ENCODE measurements at regions not wholly inside any gene's neighbourhood (a gene's known extent, or its start where the extent isn't known, plus 50 kb on each side); places are given as distances from the start of the nearest gene placed in this dataset.
"Not testable (repeated sequence)": the region's sequence is repeated elsewhere in the genome, so short reads cannot be mapped to it uniquely, and the experiment has no call there.

GRCh38 chr6:783966-784735 lies 91.2 kb upstream of the EXOC2 start:
- DNase-seq (ENCODE audit: low read depth in 2 of 2, low spot score in 1 of 2): no peak

- no peak for DNase-seq (ENCODE audit: low read depth in 2 of 2, low spot score in 1 of 2)
Observed at GRCh38 chr6:782141-782540, 89.2 kb upstream of the EXOC2 start.

GRCh38 chr6:781350-781961 lies 88.5 kb upstream of the EXOC2 start:
- DNase-seq (ENCODE audit: low read depth in 2 of 2, low spot score in 1 of 2): no peak

- DNase-seq (ENCODE audit: low read depth in 2 of 2, low spot score in 1 of 2): no peak
Observed at GRCh38 chr6:780706-781105, 87.8 kb upstream of the EXOC2 start.

GRCh38 chr6:776951-777350 lies 84.0 kb upstream of the EXOC2 start:
- no peak for DNase-seq (ENCODE audit: low read depth in 2 of 2, low spot score in 1 of 2)

- no peak for DNase-seq (ENCODE audit: low read depth in 2 of 2, low spot score in 1 of 2)
Observed at GRCh38 chr6:776528-776931, 83.6 kb upstream of the EXOC2 start.

GRCh38 chr6:775863-776262 lies 82.9 kb upstream of the EXOC2 start:
- DNase-seq (ENCODE audit: low read depth in 2 of 2, low spot score in 1 of 2): no peak

- not testable (repeated sequence) for DNase-seq (ENCODE audit: low read depth in 2 of 2, low spot score in 1 of 2)
Observed at GRCh38 chr6:771683-772082, 78.7 kb upstream of the EXOC2 start.

- no peak for DNase-seq (ENCODE audit: low read depth in 2 of 2, low spot score in 1 of 2)
Observed at GRCh38 chr6:767755-768512, 75.0 kb upstream of the EXOC2 start.

- DNase-seq (ENCODE audit: low read depth in 2 of 2, low spot score in 1 of 2): no peak
Observed at GRCh38 chr6:766625-767024, 73.7 kb upstream of the EXOC2 start.

- DNase-seq (ENCODE audit: low read depth in 2 of 2, low spot score in 1 of 2): no peak
Observed at GRCh38 chr6:761997-762396, 69.1 kb upstream of the EXOC2 start.

- DNase-seq (ENCODE audit: low read depth in 2 of 2, low spot score in 1 of 2): no peak
Observed at GRCh38 chr6:760982-761955, 68.3 kb upstream of the EXOC2 start.

- no peak for DNase-seq (ENCODE audit: low read depth in 2 of 2, low spot score in 1 of 2)
Observed at GRCh38 chr6:759729-760128, 66.8 kb upstream of the EXOC2 start.

- no peak for DNase-seq (ENCODE audit: low read depth in 2 of 2, low spot score in 1 of 2)
Observed at GRCh38 chr6:756224-756623, 63.3 kb upstream of the EXOC2 start.

- no peak for DNase-seq (ENCODE audit: low read depth in 2 of 2, low spot score in 1 of 2)
Observed at GRCh38 chr6:754202-754601, 61.3 kb upstream of the EXOC2 start.

GRCh38 chr6:753486-753885 lies 60.5 kb upstream of the EXOC2 start:
- DNase-seq (ENCODE audit: low read depth in 2 of 2, low spot score in 1 of 2): no peak

GRCh38 chr6:752438-752837 lies 59.5 kb upstream of the EXOC2 start:
- DNase-seq (ENCODE audit: low read depth in 2 of 2, low spot score in 1 of 2): no peak

- no peak for DNase-seq (ENCODE audit: low read depth in 2 of 2, low spot score in 1 of 2)
Observed at GRCh38 chr6:751765-752164, 58.8 kb upstream of the EXOC2 start.

- no peak for DNase-seq (ENCODE audit: low read depth in 2 of 2, low spot score in 1 of 2)
Observed at GRCh38 chr6:747921-748320, 55.0 kb upstream of the EXOC2 start.

- no peak for DNase-seq (ENCODE audit: low read depth in 2 of 2, low spot score in 1 of 2)
Observed at GRCh38 chr6:747028-747427, 54.1 kb upstream of the EXOC2 start.
